Spleen (tissue), 11 donors: ENCODE measurements at regions not wholly inside any gene's neighbourhood (a gene's known extent, or its start where the extent isn't known, plus 50 kb on each side); places are given as distances from the start of the nearest gene placed in this dataset.
"Not testable (repeated sequence)": the region's sequence is repeated elsewhere in the genome, so short reads cannot be mapped to it uniquely, and the experiment has no call there.

Experiments used
- DNase-seq: peaks from one replicate; pipeline ENCODE4 v3.0.0-alpha.2; 2020
- H3K27ac ChIP-seq, 8 donors: fragments of 200-600 bp; sonication (generic) in 7 of 8; 1 replicate in 4 of 8; 2 replicates in 4 of 8; pipeline versions ENCODE4 v1.5.0 to v1.8.0; 2016 to 2021; ENCODE audit warnings: inconsistent platforms in 4 of 8, mild to moderate bottlenecking in 4 of 8, moderate library complexity in 1 of 8
- H3K27me3 ChIP-seq, 7 donors: fragments of 200-600 bp; sonication (generic) in 6 of 7; replicated peaks in 1 of 7; 1 replicate in 4 of 7; 2 replicates in 3 of 7; pipeline versions ENCODE4 v1.5.0 to v1.8.0; 2016 to 2021; ENCODE audit warnings: inconsistent platforms in 3 of 7, mild to moderate bottlenecking in 1 of 7
- H3K36me3 ChIP-seq, 6 donors: fragments of 200-600 bp; sonication (generic) in 5 of 6; 1 replicate in 4 of 6; 2 replicates in 2 of 6; pipeline versions ENCODE4 v1.5.0 to v1.8.0; 2016 to 2021; ENCODE audit warnings: inconsistent platforms in 2 of 6
- H3K4me1 ChIP-seq, 6 donors: fragments of 200-600 bp; sonication (generic) in 5 of 6; 1 replicate in 3 of 6; 2 replicates in 3 of 6; pipeline versions ENCODE4 v1.5.0 to v1.8.0; 2016 to 2021; ENCODE audit warnings: inconsistent platforms in 3 of 6
- H3K4me3 ChIP-seq, 8 donors: fragments of 200-600 bp; sonication (generic) in 7 of 8; 1 replicate in 4 of 8; 2 replicates in 4 of 8; pipeline versions ENCODE4 v1.5.0 to v1.8.0; 2016 to 2021; ENCODE audit warnings: inconsistent platforms in 4 of 8, mild to moderate bottlenecking in 4 of 8, moderate library complexity in 2 of 8
- H3K9me3 ChIP-seq, 8 donors: fragments of 200-600 bp; sonication (generic) in 7 of 8; 1 replicate in 4 of 8; 2 replicates in 4 of 8; pipeline versions ENCODE4 v1.5.0 to v1.8.0; 2016 to 2021; ENCODE audit warnings: inconsistent platforms in 4 of 8
- POLR2A ChIP-seq, 3 donors: fragments of 450-650 bp; IDR thresholded peaks; one replicate each; pipeline ENCODE4 v1.5.1; 2017; ENCODE audit warnings: antibody characterized with exemption in 3 of 3, mild to moderate bottlenecking in 1 of 3
- POLR2AphosphoS5 ChIP-seq, 3 donors: sonication (generic); formaldehyde crosslinking; IDR thresholded peaks; one replicate each; pipeline ENCODE4 v1.5.1; 2017; ENCODE audit warnings: antibody characterized with exemption in 3 of 3
- WGBS, 5 donors: extraction: QIAGEN DNeasy Blood & Tissue Kit in 3 of 5; methylation state at CpG; one replicate each; pipeline versions ENCODE4 v1.1.5 to v1.1.7; 2013 to 2018; 5-methylcytosine and 5-hydroxymethylcytosine counted together
- intact Hi-C: fragments of 100-400 bp; cut with DNase I; formaldehyde crosslinking; loops from one replicate; pipeline ENCODE4 v1.15.0; 2023; ENCODE audit warnings: low total_unique reads
- TF ChIP-seq, protein P1 (sequence below), 11 experiments: fragments of 200-600 bp in 7 of 11; fragments of 450-650 bp in 4 of 11; sonication (generic) in 4 of 11; IDR thresholded peaks in 8 of 11; conservative IDR thresholded peaks in 3 of 11; 1 replicate in 7 of 11; 2 replicates in 4 of 11; pipeline versions ENCODE4 v1.4.0 to v1.8.0; 2016 to 2021; ENCODE audit warnings: antibody characterized with exemption in 11 of 11, inconsistent platforms in 4 of 11, mild to moderate bottlenecking in 1 of 11
- donor health status: healthy with polysubstance abuse.
- donor health status: DM: no; HTN: no; CAD: no; lungs with moderate emphysema.
- donor health status: DM: no; HTN: no; CAD: no.
- donor health status: Bipolar disorder and iron deficiency.
- donor health status: healthy.
- donor health status: DM: no; HTN: no; CAD: no.
- donor health status: DM: yes; HTN: yes; CAD: no.

DNA sequence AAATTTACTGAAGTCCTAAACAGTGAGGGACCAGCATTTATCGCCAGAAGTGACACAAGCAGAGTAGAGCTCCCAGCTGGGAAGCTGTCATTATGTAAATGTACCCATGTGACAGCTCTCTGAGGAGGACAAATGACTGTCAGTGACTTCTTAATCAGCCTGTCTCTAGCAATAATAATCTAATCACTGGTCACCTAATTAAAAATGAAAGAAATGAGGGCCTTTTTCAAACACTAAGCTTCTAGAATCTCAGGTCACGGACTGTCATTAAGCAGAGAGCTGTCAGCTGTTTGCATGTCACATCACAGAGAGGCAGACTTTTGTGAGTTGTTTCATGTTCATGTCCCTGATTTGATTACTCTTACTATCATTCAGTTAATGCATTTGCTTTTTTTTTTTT is 77.9 kb upstream of the FBXL17 start:
- DNase-seq = no peak
- H3K4me1 ChIP-seq = no peaks in the 10 kb centered on the region
- no peak overlapping the region for H3K4me3 ChIP-seq
- H3K9me3 ChIP-seq = peaks cover 0 to 15% (median 4%) of the 10 kb centered on the region in 8 donors
- H3K27ac ChIP-seq = no peak overlapping the region
- intact Hi-C loops = no loop called here
- WGBS, 5 donors = 54 to 80% (median 73%) methylated on average over 2 of the region's 2 CpGs
- peaks cover 0 to 5% (median 0%) of the 10 kb centered on the region in 7 donors for H3K27me3 ChIP-seq
- TF ChIP-seq POLR2A (IDR thresholded peaks at IDR 0.05) (no peak), POLR2AphosphoS5 (IDR thresholded peaks at IDR 0.05) (no peak)
- TF ChIP-seq, protein P1, sequence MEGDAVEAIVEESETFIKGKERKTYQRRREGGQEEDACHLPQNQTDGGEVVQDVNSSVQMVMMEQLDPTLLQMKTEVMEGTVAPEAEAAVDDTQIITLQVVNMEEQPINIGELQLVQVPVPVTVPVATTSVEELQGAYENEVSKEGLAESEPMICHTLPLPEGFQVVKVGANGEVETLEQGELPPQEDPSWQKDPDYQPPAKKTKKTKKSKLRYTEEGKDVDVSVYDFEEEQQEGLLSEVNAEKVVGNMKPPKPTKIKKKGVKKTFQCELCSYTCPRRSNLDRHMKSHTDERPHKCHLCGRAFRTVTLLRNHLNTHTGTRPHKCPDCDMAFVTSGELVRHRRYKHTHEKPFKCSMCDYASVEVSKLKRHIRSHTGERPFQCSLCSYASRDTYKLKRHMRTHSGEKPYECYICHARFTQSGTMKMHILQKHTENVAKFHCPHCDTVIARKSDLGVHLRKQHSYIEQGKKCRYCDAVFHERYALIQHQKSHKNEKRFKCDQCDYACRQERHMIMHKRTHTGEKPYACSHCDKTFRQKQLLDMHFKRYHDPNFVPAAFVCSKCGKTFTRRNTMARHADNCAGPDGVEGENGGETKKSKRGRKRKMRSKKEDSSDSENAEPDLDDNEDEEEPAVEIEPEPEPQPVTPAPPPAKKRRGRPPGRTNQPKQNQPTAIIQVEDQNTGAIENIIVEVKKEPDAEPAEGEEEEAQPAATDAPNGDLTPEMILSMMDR (IDR thresholded peaks at IDR 0.05 in 8 of 11, conservative IDR thresholded peaks at IDR 0.05 in 3 of 11) = no peak
- H3K36me3 ChIP-seq = no peaks in the 10 kb centered on the region

DNA sequence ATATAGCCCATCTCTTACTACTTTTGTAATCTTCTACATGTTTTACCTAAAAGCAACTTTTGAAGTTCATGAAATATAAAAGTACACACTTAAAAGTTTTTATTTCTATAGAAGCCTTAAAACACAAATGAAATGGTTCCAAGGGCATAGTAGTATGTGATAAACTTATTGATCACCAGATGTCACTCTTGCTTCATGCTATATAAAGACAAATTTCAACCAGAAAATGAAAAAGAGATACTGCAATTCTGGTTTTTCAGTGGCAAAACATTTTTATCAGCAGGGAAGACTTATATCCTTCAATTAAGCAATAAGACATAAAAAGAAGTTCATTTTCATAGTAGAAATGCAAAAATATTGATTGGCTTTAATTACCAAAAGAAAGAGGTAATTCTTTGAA is 69.4 kb upstream of the FBXL17 start:
- intact Hi-C loops = no loop called here
- peaks cover 0 to 39% (median 20%) of the 10 kb centered on the region in 8 donors for H3K9me3 ChIP-seq
- TF ChIP-seq, protein P1 (IDR thresholded peaks at IDR 0.05 in 8 of 11, conservative IDR thresholded peaks at IDR 0.05 in 3 of 11) = no peak
- TF ChIP-seq POLR2AphosphoS5 (IDR thresholded peaks at IDR 0.05) (no peak), POLR2A (IDR thresholded peaks at IDR 0.05) (no peak)
- DNase-seq = no peak
- no peaks in the 10 kb centered on the region for H3K4me1 ChIP-seq
- no peaks in the 10 kb centered on the region for H3K27me3 ChIP-seq
- H3K36me3 ChIP-seq = no peaks in the 10 kb centered on the region
- H3K27ac ChIP-seq = no peak overlapping the region
- no peak overlapping the region for H3K4me3 ChIP-seq

DNA sequence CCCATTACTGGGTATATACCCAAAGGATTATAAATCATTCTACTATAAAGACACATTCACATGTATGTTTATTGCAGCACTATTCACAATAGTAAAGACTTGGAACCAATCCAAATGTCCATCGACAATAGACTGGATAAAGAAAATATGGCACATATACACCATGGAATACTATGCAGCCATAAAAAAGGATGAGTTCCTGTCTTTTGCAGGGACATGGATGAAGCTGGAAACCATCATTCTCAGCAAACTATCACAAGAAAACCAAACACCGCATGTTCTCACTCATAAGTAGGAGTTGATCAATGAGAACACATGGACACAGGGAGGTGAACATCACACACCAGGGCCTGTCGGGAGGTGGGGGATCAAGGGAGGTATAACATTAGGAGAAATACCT is 62.2 kb upstream of the FBXL17 start:
- H3K27ac ChIP-seq, intact Hi-C loops, H3K4me3 ChIP-seq, DNase-seq, H3K4me1 ChIP-seq, H3K27me3 ChIP-seq, H3K36me3 ChIP-seq: not testable (repeated sequence)
- peaks cover 0 to 23% (median 3%) of the 10 kb centered on the region in 8 donors for H3K9me3 ChIP-seq
- WGBS, 5 donors = 91 to 97% (median 95%) methylated on average over 3 of the region's 3 CpGs

GRCh38 chr5:108442063-108442651 is 60.3 kb upstream of the FBXL17 start:
- H3K27ac ChIP-seq, H3K36me3 ChIP-seq, H3K4me3 ChIP-seq, H3K27me3 ChIP-seq, intact Hi-C loops, DNase-seq, H3K4me1 ChIP-seq: not testable (repeated sequence)
- H3K9me3 ChIP-seq = peaks cover 0 to 23% (median 3%) of the 10 kb centered on the region in 8 donors
- WGBS, 5 donors = 89 to 93% (median 92%) methylated on average over 17 to 24 of the region's 24 CpGs

DNA sequence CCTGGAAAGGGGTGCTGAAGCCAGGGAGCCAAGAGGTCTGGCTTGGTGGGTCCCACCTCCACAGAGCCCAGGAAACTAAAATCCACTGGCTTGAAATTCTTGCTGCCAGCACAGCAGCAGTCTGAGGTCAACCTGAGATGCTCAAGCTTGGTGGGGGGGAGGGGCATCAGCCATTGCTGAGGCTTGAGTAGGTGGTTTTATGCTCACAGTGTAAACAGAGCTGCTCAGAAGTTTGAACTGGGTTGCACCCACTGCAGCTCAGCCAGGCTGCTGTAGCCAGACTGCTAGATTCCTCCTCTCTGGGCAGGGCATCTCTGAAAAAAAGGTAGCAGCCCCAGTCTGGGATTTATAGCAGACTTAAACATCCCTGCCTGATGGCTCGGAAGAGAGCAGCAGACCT is 55.5 kb upstream of the FBXL17 start:
- TF ChIP-seq, protein P1 (IDR thresholded peaks at IDR 0.05 in 8 of 11, conservative IDR thresholded peaks at IDR 0.05 in 3 of 11) = no peak
- TF ChIP-seq POLR2A (IDR thresholded peaks at IDR 0.05) (no peak), POLR2AphosphoS5 (IDR thresholded peaks at IDR 0.05) (no peak)
- intact Hi-C loops = no loop called here
- DNase-seq = no peak
- Histone ChIP-seq H3K27me3 (peaks cover 0 to 4% (median 0%) of the 10 kb centered on the region in 7 donors), H3K27ac (no peak overlapping the region), H3K4me1 (no peaks in the 10 kb centered on the region), H3K4me3 (no peak overlapping the region), H3K36me3 (no peaks in the 10 kb centered on the region), H3K9me3 (peaks cover 0 to 11% (median 0%) of the 10 kb centered on the region in 8 donors)
- 84 to 95% (median 92%) methylated on average over 1 of the region's 1 CpG; no CpG with 5 or more reads in 1 of the 5 donors for WGBS, 5 donors
